ENCODE measurements at regions not wholly inside any gene's neighbourhood (a gene's known extent, or its start where the extent isn't known, plus 50 kb on each side); places are given as distances from the start of the nearest gene placed in this dataset.

DNA sequence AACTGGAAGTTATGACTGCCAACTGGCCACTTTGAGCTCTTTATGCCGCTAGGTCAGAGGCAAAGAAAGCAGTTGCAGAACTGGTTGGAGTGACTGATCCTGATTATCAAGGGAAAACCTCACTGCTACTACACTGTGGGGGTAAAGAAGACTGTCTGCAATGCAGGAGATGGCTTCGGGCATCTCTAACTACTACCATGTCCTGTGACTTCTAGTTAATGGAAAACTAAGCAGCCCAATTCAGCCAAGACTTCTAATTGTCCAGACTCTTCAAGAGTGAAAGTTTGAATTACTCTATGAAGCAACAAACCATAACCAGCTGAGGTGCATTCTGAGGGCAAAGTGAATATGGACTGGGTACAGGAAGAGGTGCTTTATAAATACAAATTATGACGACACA is 773.6 kb upstream of the SLC35B3 start:
- FAIRE-seq (no peak), DNase-seq (ENCODE audit: extremely low spot score, insufficient read length, low read depth) (no peak)

DNA sequence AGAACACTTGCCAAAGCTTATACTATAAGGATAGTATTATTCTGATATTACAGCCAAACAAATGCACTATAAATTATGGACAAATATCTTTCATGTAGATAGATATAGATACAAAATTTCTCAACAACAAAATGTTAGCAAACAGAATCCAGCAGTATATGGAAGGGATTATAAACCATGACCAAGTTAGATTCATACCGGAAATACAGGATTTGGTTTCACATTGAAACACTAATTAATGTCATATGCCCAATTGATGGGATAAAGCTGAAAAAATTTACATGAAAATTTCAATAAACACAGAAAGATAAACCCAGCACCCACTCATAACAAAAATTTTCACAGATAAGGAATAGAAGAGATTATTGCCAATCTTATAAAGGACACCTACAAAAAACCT is 770.3 kb upstream of the SLC35B3 start:
- DNase-seq (ENCODE audit: extremely low spot score, insufficient read length, low read depth) (no peak), FAIRE-seq (no peak)

DNA sequence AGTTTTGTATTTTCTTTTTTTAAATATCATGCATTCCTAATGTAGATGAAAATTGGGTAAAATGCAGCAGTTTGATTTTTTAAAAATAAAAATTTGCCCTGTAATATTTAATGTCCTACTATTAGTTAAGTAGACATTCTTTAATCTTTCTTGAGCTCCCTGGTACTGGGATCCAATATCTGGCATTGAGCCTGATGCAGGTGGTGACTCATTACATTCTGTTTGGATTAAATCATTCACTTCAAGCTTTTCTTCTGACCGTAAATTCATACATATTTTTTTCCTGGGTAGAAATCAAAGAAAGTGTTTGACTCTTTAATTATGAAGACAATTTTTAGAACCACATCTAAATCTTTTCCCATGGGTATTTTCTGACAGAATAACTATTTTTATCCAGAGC is 768.8 kb upstream of the SLC35B3 start:
- FAIRE-seq, result no peak
- DNase-seq (ENCODE audit: extremely low spot score, insufficient read length, low read depth), result no peak

DNA sequence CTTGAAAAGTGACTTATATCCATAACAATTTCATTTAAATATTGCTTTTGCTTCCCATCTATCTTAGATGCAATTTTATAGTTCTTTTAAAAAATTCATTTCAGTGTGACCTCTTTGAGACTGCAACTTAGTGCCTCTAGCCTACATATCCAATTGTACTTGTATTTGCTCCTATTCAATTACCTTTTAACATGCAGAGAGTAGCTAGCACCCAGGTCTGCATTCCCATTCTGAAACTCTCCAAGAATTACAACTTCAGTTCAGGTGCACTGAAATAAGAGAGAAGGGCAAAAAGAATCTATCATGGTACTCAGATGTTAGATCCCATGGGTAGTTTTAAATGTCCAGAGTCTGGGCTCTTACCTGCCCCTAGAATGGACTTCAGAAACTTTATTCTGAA is 765.4 kb upstream of the SLC35B3 start:
- DNase-seq (ENCODE audit: extremely low spot score, insufficient read length, low read depth) (no peak), FAIRE-seq (no peak)

DNA sequence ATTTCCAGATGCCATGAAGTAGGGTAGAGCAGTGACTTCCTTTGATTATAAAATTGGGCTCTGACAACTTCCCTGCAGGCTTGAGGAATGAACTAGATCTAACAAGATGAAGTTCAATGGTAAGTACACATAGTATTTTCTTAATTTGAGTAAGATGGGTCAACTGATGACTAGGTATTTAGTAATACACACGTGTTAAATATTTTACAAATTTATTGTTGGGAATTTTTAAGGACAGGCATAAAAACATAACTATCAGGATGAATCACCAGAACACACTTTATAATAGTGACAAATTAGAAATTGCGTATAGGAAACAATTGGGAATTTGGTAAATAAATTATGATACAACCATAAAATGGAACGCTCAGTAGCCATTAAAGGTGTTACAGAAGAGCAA is 762.4 kb upstream of the SLC35B3 start:
- DNase-seq (ENCODE audit: extremely low spot score, insufficient read length, low read depth) (no peak), FAIRE-seq (no peak)

DNA sequence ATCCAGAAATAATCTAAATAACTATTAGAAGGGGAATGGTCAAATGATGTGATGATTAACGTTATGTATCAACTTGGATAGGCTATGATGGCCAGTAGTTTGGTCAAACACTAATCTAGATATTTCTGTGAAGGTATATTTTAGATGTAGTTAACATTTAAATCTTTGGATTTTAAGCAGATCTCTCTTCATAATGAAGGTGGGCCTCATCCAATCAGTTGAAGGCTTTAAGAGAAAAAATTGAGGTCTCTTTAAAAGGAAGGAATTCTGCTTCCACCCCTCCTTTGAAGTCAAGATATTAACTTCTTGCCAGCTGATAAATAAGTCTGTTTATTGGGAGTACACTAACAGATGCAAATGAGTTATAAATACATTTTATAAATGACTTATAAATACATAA is 760.0 kb upstream of the SLC35B3 start:
- FAIRE-seq (no peak), DNase-seq (ENCODE audit: extremely low spot score, insufficient read length, low read depth) (no peak)

DNA sequence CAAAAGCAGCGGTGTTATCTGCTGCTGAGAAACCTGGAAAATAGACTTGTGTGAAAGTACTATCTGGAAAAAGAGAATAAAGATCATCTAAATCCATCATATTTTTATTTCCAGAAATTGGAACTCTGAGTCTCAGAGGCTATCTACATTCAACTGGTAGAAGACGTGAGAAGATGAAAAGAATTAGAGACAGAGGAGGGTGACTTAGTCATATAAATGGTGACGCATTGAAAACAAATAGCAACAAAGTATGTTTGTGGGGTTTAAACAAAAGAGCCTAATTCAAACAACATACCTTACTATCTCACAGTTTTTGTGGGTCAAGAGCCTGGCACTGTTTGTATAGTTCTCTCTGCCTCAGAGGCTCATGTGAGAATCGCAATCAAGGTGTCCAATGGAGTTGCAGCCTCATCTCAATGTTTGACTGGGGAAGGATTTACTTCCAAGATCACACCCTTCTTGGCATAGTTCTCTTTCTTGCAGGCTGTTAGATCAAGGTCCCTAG is 757.1 kb upstream of the SLC35B3 start:
- no peak for FAIRE-seq
- DNase-seq (ENCODE audit: extremely low spot score, insufficient read length, low read depth), result no peak

DNA sequence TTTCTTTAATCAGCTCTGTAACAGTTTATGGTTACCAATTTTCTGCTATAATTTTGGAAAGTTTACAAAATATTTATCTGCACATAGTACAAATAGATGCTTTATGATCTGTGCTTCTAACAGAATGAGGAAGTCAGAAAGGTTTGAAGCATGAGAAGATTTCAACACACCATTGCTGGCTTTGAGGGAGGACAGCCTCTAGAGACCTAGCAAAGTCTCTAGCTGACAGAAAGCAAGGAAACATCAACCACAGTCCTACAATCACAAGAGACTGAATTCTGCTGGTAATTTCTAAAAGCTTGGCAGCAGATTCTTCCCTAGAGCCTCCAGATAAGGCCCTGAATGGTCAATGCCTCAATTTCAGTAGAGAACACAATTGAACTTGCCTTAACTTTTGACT is 750.8 kb upstream of the SLC35B3 start:
- FAIRE-seq, result no peak

DNA sequence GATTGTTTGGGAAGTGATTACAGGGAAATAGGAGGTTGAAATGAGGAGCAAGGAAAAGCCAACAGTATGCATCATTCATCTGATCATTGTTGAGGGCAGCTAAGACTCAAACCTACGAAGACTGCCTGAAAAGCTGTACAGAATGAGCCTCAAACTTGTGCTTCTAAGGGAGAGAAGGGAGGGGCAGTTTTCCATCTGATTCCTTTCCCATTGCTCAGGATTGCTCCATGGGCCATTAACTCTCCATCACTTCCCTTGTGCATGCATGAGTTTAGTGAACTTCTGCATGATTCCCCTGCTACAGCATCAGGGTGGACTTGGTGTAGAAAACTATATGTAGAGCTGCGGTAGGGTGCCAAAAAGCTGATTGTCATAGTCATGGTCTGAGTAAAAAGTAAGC is 742.7 kb upstream of the SLC35B3 start:
- DNase-seq (ENCODE audit: extremely low spot score, insufficient read length, low read depth) (no peak), FAIRE-seq (no peak)

More for the DNA sequence above, 750.8 kb upstream of the SLC35B3 start:
- no peak for DNase-seq (ENCODE audit: extremely low spot score, insufficient read length, low read depth)

DNA sequence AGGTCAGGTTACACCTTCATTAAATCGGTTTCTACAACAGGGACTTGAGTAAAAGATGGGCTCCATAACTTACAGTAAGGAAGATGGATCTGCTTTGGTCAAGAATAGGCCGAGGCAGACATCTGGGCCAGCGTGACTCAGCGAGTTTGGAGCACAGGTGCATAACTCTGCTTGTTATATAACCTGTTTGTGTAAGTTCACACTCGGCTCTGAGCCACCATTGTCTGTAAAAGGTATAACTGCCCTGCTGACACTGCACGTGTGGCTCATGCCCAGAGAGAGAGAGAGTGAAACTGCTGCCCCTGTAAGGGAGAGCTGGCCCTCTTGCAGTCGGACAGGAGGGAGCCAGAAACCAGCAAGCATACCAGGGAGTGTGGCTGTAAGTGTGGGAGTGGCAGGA is 737.9 kb upstream of the SLC35B3 start:
- no peak for FAIRE-seq

DNA sequence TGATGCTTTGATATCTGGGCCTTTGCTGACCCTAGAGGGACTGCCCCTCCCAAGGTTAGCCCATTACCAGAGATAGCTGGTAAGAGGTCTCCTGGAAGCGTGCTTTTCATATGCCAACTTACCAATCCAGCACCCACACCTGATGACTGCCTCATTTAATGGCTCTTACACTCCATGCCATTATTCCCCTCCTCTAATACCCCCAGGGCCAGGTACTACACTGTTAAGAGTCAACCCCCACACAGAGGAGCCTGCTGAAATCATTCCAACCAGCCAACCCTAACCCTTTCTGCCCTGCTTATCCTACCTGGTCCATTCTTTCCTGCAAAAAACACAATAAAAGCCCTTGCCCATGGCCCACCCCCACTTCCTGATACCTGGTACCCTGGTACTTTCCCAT is 736.8 kb upstream of the SLC35B3 start:
- FAIRE-seq, result no peak
- DNase-seq (ENCODE audit: extremely low spot score, insufficient read length, low read depth), result no peak

More for the DNA sequence above, 737.9 kb upstream of the SLC35B3 start:
- DNase-seq (ENCODE audit: extremely low spot score, insufficient read length, low read depth), result no peak

DNA sequence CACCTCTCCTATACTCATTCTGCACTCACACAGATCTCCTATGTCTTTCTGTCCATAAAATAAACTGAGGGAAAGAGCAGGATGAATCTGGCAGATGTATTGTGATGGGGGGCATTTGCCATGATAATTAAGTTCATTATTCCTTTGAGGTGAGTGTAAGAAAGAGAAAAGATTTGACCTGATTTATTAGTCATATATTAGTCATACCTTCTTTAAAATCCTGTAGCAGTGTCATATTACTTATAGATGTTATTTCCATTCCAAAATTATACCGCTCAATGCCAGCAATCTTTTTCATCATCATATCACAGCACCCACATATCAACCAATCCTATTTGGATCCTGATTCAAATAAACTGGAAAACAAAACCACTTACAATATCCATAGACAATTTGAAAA is 733.3 kb upstream of the SLC35B3 start:
- FAIRE-seq (no peak), DNase-seq (ENCODE audit: extremely low spot score, insufficient read length, low read depth) (no peak)

DNA sequence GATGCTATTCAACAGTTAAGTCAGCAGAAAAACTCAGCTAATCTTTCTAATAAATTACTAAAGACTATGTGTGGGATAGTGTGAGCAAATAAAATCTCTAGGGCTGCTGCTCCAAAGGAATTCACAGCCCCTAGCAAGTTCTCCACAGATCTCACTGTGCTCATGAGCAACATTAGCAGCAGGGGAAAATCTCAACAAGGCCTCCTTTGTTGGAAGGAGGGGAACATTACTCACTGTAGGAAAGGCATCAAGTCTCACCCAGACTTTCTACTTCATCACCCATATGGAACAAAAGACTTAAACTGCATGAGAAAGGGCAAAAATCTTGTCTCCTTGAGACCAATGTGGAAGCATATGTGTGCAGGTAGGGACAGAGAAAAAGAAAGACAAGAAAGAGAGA is 726.4 kb upstream of the SLC35B3 start:
- DNase-seq (ENCODE audit: extremely low spot score, insufficient read length, low read depth), result no peak
- no peak for FAIRE-seq

DNA sequence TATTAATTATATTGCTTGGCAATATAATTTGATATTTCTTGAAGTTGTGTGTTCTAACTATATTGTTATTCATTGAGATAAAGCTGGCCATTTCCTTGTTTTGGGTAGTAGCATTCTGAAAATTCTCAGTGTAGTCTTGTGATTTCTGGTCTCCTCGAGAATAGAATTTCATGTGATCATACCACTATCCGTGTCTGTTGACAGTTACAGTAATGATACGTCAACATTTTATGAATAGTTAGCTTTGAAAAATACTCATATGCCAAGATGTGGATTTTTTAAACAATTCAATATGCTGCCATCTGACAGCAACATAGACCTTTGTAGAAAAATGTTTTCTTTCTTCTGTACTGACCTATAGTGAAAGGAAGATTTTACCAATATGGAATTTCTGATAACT is 723.7 kb upstream of the SLC35B3 start:
- DNase-seq (ENCODE audit: extremely low spot score, insufficient read length, low read depth) (no peak), FAIRE-seq (no peak)

DNA sequence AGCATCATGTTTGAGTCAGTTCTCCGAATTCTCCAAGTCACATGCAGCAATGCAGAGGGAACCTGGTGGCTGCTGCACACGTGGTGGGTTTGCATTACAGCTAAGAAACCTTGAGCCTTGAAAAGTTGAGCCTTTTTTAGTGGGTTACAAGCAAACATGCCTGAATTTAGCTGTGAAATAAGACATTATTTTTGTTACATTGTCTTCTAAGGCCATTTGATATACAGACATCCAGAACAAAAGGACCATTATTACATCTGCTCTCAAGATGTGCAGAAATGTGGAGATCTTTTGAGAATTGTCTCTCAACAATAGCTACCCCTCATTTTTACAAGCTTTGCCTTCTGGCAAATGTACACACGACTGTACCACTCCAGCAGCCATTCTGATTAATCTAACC is 720.5 kb upstream of the SLC35B3 start:
- FAIRE-seq, result no peak
- DNase-seq (ENCODE audit: extremely low spot score, insufficient read length, low read depth), result no peak

DNA sequence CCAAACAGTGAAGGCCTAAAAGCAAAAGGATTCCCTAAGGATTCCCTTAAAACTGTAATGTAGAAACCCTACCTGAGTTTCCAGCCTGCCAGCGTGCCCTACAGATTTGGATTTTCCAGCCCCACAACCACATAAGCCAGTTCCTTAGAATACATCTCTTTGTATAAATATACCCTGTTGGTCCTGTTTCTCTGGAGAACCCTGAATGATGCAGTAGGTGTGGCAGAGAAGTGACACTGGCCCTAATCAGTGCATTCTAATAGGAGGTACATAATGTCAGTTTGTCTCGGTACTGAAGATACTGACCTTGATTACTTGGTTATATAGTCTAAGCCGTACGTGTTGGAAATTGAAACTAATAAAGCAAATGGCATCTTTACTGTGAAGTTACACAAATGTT is 707.8 kb upstream of the SLC35B3 start:
- no peak for DNase-seq (ENCODE audit: extremely low spot score, insufficient read length, low read depth)
- no peak for FAIRE-seq

DNA sequence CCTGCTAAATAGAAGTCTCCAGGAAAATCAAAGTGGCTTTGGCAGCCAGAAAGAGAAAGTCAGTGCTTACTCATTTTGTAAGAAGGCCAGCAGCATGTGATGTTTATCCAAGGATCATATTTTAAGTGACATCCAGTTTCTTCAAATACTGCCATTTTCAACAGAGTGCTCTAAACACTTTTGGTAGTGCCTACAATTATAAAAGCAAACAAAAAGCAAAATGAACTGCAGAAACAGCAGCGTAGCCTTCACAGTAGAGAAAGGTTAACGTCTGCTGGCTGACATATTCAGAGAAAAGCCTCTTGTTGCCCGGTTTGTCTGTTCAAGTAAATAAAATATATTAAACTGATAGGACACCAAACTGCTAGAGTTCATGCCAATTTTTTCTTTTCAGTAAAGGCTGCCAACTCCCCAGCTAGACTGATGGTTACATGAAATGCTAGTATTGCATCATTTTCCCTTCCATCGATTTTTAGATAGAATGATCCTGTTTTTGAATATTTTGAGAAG is 705.7 kb upstream of the SLC35B3 start:
- no peak for FAIRE-seq
- DNase-seq (ENCODE audit: extremely low spot score, insufficient read length, low read depth), result no peak

DNA sequence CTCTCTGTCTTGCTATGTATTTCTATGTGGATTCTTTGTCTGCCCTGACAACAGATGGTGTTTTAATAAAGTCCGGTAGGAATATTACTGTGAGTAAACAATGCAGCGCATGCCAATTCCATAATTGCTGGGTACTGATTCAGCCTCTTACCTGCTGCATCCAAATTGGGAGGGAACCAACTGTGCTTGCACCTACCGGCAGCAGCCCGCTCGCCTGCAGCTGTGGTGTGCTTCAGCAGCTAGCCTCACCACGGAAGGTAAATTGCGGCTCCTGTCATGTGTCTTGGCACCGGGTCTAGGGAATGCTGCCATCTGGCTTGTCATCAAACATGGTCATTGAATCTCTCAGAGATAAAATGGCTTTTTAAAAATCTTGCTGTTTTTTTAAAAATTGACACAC is 704.8 kb upstream of the SLC35B3 start:
- DNase-seq (ENCODE audit: extremely low spot score, insufficient read length, low read depth) (no peak), FAIRE-seq (no peak)

DNA sequence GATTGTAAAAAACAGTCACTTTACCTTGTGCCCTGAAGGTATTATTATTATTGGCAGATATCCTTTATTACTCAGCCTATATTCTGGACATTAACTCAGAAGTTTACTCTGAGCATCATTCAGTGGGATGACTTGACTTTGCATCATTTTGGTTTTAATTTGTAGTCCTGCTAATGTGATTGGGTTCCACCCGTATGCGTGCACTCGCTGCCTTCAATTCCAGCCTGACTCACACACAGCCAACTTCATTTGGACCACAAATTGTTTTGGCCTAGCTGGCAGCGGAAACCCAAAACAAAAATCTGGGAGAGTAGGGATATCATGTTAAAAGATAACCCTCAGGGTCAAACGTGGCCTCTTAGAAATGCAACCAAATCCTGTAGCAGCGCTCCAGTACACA is 704.4 kb upstream of the SLC35B3 start:
- no peak for FAIRE-seq

DNA sequence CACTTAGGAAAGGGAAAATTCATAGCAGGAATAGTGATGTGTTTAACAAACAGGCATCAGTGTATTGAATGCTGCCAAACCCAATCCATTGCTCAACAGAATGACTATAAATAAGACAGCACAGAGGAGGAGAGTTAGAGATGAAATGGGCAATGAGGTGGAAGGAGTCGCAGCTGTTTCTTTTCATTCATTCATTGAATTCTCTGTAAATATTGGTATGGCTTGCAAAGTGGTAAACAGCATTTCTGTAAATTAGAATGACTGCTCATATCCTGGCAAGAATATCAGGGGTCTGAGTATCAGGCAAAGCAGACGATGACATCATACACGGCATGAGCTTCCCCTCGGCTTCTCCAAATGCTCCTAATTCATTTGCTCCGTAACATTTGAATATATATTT is 703.6 kb upstream of the SLC35B3 start:
- FAIRE-seq (no peak), DNase-seq (ENCODE audit: extremely low spot score, insufficient read length, low read depth) (no peak)

More for the DNA sequence above, 704.4 kb upstream of the SLC35B3 start:
- no peak for DNase-seq (ENCODE audit: extremely low spot score, insufficient read length, low read depth)

DNA sequence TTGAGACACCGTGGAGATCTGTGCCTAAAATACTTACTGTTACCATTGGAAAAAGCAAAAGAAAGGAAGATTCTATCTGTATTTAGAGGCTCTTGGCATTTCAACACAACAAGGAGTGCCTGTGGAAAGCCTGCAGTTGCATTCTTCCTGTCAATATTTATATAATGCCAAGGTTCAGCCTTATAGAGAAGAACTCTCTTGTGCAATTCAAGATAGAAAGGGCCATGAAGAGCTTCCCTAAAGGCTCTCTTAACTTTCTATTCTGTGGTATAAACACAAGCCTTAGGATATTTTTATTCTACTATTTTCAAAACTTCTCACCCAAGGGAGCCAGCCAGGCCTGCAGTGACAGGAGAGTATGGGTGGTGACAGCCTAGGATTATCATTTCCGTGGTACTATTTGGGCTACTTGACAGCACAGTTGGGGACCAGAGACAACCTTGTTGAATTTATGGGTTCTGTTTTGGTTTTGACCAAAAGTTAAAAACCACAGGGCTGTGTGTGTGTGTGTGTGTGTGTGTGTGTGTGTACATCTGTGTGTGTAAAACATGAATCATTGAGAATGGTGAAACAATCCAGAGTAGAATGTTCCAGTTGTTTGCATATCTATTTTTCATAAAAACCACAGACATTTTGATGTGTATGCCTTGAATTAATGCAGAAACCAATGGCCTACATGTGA is 700.9 kb upstream of the SLC35B3 start:
- DNase-seq (ENCODE audit: extremely low spot score, insufficient read length, low read depth) (no peak), FAIRE-seq (no peak)

DNA sequence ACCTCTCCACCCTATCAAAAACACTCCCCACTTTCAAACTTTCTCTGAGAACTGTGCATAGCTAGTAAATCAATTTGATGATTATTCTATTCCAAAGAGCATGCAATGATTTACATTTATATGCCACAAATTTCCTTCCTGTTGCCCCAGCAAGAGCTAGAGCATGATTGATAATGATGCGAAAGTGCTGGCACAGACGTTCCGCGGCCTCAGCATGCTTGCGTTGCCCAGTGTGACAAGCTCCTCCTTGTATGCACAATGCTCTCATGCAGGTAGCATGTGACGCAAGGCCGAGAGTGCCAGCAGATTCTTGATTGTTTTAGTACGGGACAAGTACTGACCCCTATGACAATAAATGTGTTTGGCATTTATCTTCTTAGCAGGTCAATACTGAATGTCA is 696.3 kb upstream of the SLC35B3 start:
- DNase-seq (ENCODE audit: extremely low spot score, insufficient read length, low read depth) (no peak), FAIRE-seq (no peak)

Measured in GM18507 (cell line).